HG02623 (cell line): ENCODE measurements at regions not wholly inside any gene's neighbourhood (a gene's known extent, or its start where the extent isn't known, plus 50 kb on each side); places are given as distances from the start of the nearest gene placed in this dataset.

Source experiments
- ATAC-seq: cut with Tn5 transposase; IDR thresholded peaks from one replicate; pipeline ENCODE4 v1.9.1; 2021; ENCODE audit warnings: moderate library complexity; ENCODE audit not compliant: unreplicated experiment

GRCh38 chr14:62130441-62130840 lies 368.2 kb downstream of the SNAPC1 start:
- no peak for ATAC-seq

DNA sequence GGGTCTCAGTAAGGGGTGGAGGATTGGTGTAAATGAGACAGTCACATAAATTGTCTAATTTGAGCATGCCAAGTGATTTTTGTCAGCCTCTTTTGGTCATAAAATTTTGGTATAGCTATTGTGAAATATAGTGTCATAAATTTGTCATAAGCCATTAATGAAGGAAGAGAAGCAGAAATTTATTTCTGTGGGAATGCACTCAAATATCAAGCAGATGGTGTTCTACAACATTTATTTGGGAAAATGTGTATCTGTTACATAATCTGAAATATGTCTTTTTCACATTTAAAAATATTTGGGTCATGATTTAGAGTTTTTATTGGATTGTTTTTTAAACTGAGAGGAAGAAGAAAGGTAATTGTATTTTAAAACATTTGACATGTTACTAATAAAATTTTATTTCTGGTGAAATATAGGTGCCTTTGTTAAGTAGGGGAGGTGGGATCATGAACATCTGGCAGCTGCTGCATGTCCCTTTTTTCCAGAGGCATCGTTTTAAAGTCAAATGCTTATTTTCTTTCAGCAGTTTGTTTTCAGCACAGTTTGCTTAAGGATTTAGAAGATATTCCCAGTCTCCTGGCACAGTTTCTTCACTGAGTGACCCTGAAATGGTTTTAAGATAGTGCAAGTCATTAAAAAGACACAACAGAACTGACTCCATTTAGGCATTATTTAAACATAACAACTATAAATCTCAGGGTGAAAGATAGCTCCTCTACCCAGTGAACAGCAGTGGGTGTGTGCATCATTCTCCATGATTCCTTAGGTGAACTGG lies 371.7 kb downstream of the SNAPC1 start:
- no peak for ATAC-seq

GRCh38 chr14:62138593-62138992 lies 376.4 kb downstream of the SNAPC1 start:
- ATAC-seq = no peak

DNA sequence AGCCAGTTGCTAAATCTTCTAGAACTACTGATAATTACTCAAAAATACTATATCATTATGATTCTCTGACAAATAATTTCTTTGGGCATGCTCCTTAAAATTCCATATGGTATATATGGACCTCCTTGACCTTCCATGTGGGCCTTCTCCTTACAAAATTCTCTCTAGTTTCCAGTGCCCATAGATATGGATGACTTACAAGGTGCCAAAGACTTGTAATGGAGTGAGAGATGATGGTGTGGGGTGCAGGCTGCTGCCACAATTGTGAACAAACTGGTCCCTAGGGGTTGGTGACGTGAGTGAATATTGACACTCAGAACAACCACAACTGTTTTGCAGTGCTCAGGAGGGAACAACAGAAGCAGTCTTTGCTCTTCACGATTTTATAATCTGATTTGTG lies 378.9 kb downstream of the SNAPC1 start:
- no peak for ATAC-seq

DNA sequence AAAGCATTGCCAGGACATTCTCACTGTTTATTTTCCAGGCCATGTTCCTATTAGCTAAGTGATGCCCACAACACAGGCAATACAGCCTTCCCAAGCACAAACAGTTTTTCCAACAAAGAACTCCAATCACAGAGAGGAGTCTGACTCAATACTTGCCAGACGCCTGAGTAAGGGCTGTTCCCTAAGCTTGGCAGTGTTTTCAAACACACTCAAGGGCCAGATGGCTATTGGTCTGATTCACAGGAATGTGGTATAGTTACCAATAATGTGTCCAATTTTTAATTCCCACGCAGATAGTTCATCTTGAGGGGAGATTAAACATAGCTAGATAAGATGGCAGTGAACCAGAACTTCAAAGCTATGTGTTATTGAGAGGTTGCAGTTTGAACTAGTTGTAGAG lies 381.0 kb downstream of the SNAPC1 start:
- no peak for ATAC-seq

- ATAC-seq = no peak
Measured at GRCh38 chr14:62144863-62145262, 382.6 kb downstream of the SNAPC1 start.

DNA sequence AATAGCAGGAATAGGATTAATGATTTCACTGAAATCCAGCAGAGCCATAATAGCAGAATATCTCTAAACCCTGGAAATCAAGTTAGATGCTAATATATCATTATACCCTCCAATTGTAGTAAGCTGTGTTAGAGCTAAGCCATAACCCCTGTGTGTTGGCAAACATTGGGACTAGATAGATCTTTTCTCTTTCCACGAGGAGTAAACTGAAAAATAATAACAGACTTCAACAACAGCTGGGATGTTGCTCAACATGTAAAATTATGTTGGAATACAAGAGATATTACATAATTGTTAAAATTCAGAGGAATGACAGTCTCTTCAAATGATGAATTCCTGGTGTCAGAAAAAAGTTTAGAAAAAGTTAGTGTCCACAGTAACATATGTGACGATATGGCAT lies 383.8 kb downstream of the SNAPC1 start:
- no peak for ATAC-seq

DNA sequence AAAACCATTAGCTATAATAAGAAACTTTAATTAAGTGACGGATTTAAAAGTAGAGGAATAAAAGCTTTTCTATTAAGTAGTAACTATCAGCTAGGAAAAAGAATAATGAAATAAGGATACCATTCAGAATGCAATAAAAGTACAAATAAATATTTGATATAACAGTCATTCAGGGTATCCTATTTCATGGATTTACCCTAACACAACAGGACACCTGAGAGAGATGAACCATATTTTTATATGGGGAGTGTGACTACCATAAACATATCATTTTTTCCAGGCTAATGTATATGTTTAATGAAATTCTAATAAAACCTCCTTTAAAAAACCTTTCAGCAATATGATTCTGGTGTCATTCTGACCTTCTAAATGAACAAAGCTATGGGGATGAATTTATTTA lies 393.8 kb downstream of the SNAPC1 start:
- no peak for ATAC-seq

DNA sequence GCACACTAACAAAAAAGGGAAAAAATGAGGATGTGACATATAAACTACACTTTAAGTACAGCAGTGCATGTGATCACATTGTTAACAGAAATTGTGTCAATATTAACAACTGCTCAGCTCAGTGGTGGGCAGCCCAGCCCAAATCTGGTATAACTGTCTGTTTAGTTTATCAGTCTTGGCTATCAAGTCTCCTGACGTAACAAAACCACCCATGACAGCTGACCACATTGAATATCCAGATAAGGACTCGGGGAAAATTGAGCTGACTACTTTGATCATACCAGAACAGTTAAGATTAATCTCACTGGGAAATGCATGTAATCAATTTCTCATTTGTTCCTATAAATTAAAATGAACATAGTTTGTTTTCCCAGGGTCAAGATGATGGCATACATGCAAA lies 396.6 kb downstream of the SNAPC1 start:
- no peak for ATAC-seq

GRCh38 chr14:62159314-62159713 lies 397.1 kb downstream of the SNAPC1 start:
- no peak for ATAC-seq

- ATAC-seq = peak; percentile 64
Measured at GRCh38 chr14:62162998-62163589, 400.9 kb downstream of the SNAPC1 start.

DNA sequence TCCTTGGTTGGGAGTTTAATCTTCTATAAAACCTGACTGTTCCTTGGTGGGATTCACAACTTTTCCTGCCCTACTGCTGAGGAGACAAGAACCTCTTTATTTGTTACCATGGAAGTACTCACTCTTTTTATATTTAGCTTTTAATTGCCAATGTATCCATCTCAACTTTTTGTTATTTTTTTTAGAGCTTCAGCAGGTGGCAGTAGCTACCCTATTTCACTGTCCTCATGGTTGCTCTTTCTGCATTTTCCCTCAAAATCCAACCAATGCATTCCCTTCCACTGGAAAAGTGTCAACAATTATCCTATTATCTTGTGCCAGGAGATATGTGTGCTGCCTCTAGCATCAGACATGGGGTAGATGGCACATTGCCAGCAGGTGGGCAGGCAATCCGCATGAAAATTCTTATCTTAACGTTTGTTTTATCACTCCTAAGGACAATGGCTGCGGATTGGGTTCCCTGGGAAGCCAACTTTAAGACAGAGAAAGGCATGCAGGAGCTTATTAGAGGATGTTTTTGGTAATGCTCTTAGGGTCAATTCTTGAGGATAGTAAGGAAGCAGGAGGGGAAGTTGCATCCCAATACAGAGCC lies 406.4 kb downstream of the SNAPC1 start:
- ATAC-seq = no peak

- ATAC-seq = peak; percentile 72
Measured at GRCh38 chr14:62179367-62180018, 417.3 kb downstream of the SNAPC1 start.

DNA sequence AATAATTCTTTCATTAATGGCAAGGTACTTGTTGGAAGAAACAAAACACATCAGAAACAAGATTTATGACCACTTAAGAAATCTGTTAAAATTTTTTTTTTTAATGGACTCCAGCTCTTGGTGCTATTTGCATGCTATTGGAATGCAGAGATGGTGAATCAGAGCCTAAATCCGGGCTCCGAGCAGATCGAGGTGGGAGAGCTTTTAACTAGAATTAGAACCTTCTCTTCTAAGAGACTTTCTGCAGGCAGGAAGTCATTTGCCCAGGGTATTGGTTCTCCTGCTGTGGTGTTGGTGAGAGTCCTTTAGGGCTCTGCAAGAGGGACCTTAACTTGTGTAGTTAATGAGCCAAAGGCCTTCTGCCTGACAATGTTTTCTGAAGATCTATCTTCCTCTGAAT lies 419.4 kb downstream of the SNAPC1 start:
- ATAC-seq = no peak

DNA sequence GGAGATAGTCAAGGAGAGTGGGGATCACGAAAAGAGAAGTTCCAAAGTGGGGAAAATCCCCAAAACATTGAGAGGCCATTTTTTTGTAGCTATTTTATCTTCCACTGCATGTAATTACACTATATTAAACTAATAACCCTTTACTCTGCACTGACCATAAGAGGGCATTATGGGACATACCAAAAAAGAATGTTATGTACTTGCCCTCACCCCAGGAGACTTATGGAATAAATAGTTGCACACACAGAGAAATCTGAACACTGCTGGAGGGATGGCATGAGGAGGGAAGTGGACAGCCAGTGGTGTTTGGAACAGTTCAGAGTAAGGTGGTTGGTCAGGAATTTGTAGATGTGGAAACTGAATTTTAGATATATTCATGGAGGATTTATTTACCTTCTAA lies 422.9 kb downstream of the SNAPC1 start:
- ATAC-seq = no peak

- ATAC-seq = no peak
Measured at GRCh38 chr14:62187265-62187664, 425.0 kb downstream of the SNAPC1 start.

DNA sequence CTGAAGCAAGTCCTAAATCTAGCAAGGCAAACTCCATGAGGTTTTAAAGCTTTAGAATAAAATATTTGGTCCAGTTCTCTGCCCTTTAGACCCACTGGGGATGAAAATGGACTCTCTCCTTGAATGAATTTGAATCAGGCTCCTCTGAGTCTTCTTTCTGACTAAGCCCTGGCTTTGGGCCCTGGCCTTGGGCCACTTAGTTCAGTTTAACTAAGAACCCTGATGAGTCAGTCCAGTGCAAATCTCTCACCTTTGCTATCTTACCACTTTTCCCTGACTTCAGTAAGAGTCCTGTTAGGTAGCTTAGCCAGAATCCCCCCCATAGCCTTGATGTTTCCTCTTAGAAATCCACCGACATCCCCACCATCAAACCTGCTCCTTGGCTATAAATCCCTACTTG lies 427.5 kb downstream of the SNAPC1 start:
- no peak for ATAC-seq

DNA sequence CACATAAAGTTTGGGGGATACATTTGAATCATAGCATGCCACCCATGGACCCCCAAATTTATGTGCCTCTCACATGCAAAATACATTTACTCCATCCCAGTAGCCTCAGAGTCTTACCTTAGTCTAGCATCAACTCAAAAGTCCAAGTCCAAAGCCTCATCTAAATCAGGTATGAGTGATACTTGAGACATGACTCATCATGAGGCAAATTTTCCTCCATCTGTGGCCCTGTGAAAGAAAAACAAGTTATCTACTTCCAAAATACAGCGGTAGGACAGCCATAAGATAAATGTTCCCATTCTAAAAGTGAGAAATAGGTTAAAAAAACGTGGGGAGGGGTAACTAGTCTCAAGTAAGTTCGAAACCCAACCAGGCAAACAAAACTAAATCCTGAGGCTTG lies 444.2 kb downstream of the SNAPC1 start:
- ATAC-seq = no peak

- ATAC-seq = no peak
Measured at GRCh38 chr14:62209287-62209899, 447.2 kb downstream of the SNAPC1 start.

- ATAC-seq = no peak
Measured at GRCh38 chr14:62213516-62213915, 451.3 kb downstream of the SNAPC1 start.

DNA sequence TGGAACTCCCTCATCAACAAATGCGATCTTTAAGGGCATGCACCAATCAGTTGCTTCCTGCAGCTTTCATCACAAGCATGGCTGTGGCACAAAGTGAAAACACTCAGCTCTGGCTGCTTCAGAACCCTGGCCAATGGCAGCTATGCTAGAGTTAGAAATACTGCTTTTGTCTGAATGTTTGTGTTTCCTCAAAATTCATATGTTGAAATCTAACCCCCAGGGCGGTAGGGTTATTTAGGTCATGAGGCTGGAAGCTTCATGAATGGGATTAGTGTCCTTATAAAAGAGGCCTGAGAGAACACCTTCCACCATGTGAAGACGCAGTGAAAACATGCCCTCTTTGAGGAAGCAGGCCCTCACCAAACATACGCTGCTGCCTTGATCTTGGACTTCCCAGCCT lies 453.9 kb downstream of the SNAPC1 start:
- ATAC-seq = no peak
